A673 (cell line): ENCODE measurements at regions not wholly inside any gene's neighbourhood (a gene's known extent, or its start where the extent isn't known, plus 50 kb on each side); places are given as distances from the start of the nearest gene placed in this dataset.

Experiments used
- BruUV-seq: library from RNA; stranded (reverse); fragments of 400-500 nt; replicated peaks from 2 replicates; lab custom pipeline; 2021; lab: Mats Ljungman, UMichigan
- CTCF ChIA-PET: fragments of 300-600 bp; sonication (Branson Sonifier 250); formaldehyde crosslinking; loops from one replicate; lab custom pipeline; 2022; ENCODE audit warnings: antibody characterized with exemption; lab: Charles Lee
- POLR2A ChIA-PET: fragments of 300-600 bp; sonication (Branson Sonifier 250); formaldehyde crosslinking; loops from one replicate; lab custom pipeline; 2022; ENCODE audit warnings: antibody characterized with exemption; ENCODE audit not compliant: low non-redundant PET; lab: Charles Lee
- DNase-seq: peaks from one replicate; pipeline ENCODE4 v3.0.0-alpha.2; 2015; ENCODE audit warnings: low spot score
- H3K27ac ChIP-seq: fragments of 200-600 bp; sonication (generic); 2 replicates; pipeline ENCODE4 v1.5.1; 2016; ENCODE audit warnings: mixed run types, low read depth, mild to moderate bottlenecking, mixed read lengths, antibody characterized with exemption, low read length; ENCODE audit not compliant: poor library complexity, severe bottlenecking
- H3K27me3 ChIP-seq: fragments of 200-600 bp; sonication (generic); replicated peaks from 2 replicates; pipeline ENCODE4 v1.6.1; 2017; ENCODE audit warnings: mixed run types, low read depth, mild to moderate bottlenecking, mixed read lengths, antibody characterized with exemption, low read length; ENCODE audit not compliant: insufficient read depth, poor library complexity
- H3K36me3 ChIP-seq: fragments of 200-600 bp; sonication (generic); 2 replicates; pipeline ENCODE4 v1.6.1; 2016; ENCODE audit warnings: mixed run types, mild to moderate bottlenecking, mixed read lengths, antibody characterized with exemption, low read length; ENCODE audit not compliant: insufficient read depth, poor library complexity, severe bottlenecking
- H3K4me1 ChIP-seq: fragments of 200-600 bp; sonication (generic); 2 replicates; pipeline ENCODE4 v1.6.1; 2017; ENCODE audit warnings: mixed run types, mild to moderate bottlenecking, mixed read lengths, antibody characterized with exemption, low read length; ENCODE audit not compliant: insufficient read depth, poor library complexity, severe bottlenecking
- H3K4me3 ChIP-seq: fragments of 200-600 bp; sonication (generic); 2 replicates; pipeline ENCODE4 v1.5.1; 2016; ENCODE audit warnings: low read depth, mixed run types, mild to moderate bottlenecking, mixed read lengths, low read length; ENCODE audit not compliant: poor library complexity, severe bottlenecking
- H3K9me3 ChIP-seq: fragments of 200-600 bp; sonication (generic); 2 replicates; pipeline ENCODE4 v1.6.1; 2016; ENCODE audit warnings: mixed run types, low read depth, mild to moderate bottlenecking, mixed read lengths, antibody characterized with exemption, low read length; ENCODE audit not compliant: poor library complexity, severe bottlenecking
- EZH2 ChIP-seq: fragments of 200-600 bp; sonication (generic); IDR thresholded peaks from 2 replicates; pipeline ENCODE4 v1.6.1; 2017; ENCODE audit warnings: borderline replicate concordance, low read depth, mild to moderate bottlenecking, mixed read lengths, antibody characterized with exemption, low read length; ENCODE audit not compliant: poor library complexity, severe bottlenecking
- intact Hi-C: fragments of 100-400 bp; cut with micrococcal nuclease; formaldehyde crosslinking; loops from one replicate; pipeline ENCODE4 v1.10.0; 2022; ENCODE audit not compliant: unreplicated experiment
- TF ChIP-seq, protein P1 (sequence below): fragments of 300-800, 200-600 bp; sonication (generic); conservative IDR thresholded peaks from 2 replicates; pipeline ENCODE4 v1.5.1; 2017; ENCODE audit warnings: low read depth, mild to moderate bottlenecking, antibody characterized with exemption, low read length, moderate library complexity, mixed read lengths

DNA sequence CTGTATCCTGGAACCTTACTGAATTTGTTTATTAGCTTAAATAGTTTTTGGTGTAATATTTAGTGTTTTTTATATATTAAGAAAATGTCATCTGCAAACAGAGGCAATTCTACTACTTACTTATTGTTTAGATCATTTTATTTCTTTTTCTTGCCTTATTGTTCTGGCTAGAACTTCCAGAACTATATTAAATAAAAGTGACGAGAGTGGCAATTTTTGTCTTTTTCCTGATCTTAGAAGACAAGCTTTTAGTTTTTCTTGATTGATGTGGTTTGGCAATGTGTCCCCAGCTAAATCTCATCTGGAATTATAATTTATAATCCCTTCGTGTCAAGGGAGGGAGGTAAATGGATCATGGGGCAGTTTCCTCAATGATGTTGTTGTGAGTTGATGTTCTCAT is 857.8 kb downstream of the SLC6A15 start:
- Histone ChIP-seq H3K9me3 (no peaks in the 10 kb centered on the region), H3K27me3 (no peaks in the 10 kb centered on the region), H3K4me3 (no peak overlapping the region), H3K27ac (no peak overlapping the region), H3K36me3 (no peaks in the 10 kb centered on the region), H3K4me1 (no peaks in the 10 kb centered on the region)
- ChIA-PET POLR2A (no interaction called here), CTCF (no interaction called here)
- intact Hi-C loops, result no loop called here
- no peak for DNase-seq
- no TSS peak for BruUV-seq
- TF ChIP-seq, protein P1, sequence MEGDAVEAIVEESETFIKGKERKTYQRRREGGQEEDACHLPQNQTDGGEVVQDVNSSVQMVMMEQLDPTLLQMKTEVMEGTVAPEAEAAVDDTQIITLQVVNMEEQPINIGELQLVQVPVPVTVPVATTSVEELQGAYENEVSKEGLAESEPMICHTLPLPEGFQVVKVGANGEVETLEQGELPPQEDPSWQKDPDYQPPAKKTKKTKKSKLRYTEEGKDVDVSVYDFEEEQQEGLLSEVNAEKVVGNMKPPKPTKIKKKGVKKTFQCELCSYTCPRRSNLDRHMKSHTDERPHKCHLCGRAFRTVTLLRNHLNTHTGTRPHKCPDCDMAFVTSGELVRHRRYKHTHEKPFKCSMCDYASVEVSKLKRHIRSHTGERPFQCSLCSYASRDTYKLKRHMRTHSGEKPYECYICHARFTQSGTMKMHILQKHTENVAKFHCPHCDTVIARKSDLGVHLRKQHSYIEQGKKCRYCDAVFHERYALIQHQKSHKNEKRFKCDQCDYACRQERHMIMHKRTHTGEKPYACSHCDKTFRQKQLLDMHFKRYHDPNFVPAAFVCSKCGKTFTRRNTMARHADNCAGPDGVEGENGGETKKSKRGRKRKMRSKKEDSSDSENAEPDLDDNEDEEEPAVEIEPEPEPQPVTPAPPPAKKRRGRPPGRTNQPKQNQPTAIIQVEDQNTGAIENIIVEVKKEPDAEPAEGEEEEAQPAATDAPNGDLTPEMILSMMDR, result no peak
- no peak for TF ChIP-seq EZH2

GRCh38 chr12:84047881-84048280 is 864.7 kb downstream of the SLC6A15 start:
- ChIA-PET CTCF (no interaction called here), POLR2A (no interaction called here)
- Histone ChIP-seq H3K27ac (no peak overlapping the region), H3K9me3 (no peaks in the 10 kb centered on the region), H3K27me3 (no peaks in the 10 kb centered on the region), H3K4me3 (no peak overlapping the region), H3K36me3 (no peaks in the 10 kb centered on the region), H3K4me1 (no peaks in the 10 kb centered on the region)
- TF ChIP-seq, protein P1, result no peak
- no peak for TF ChIP-seq EZH2
- intact Hi-C loops, result no loop called here
- no peak for DNase-seq
- BruUV-seq, result no TSS peak

DNA sequence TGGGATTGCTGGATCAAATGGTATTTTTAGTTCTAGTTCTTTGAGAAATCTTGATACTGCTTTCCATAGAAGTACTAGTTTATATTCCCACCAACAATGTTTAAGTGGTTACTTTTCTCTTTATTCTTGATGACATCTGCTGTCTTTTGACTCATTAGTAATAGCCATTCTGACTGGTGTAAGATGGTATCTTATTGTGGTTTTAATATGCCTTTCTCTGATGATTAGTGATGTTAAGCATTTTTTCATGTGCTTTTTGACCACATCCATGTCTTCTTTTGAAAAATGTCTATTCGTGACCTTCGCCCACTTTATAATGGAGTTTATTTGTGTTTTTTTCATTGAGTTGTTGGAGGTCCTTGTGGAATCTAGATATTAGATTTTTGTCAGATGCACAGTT is 865.7 kb downstream of the SLC6A15 start:
- no peaks in the 10 kb centered on the region for H3K27me3 ChIP-seq
- H3K27ac ChIP-seq, result no peak overlapping the region
- TF ChIP-seq, protein P1, result no peak
- TF ChIP-seq EZH2, result no peak
- intact Hi-C loops, result no loop called here
- no peak overlapping the region for H3K4me3 ChIP-seq
- DNase-seq, result no peak
- BruUV-seq, result no TSS peak
- POLR2A ChIA-PET, result no interaction called here
- H3K36me3 ChIP-seq, result no peaks in the 10 kb centered on the region
- no peaks in the 10 kb centered on the region for H3K4me1 ChIP-seq
- no peaks in the 10 kb centered on the region for H3K9me3 ChIP-seq
- CTCF ChIA-PET, result no interaction called here
